Keratinocyte (primary cell): ENCODE measurements at regions not wholly inside any gene's neighbourhood (a gene's known extent, or its start where the extent isn't known, plus 50 kb on each side); places are given as distances from the start of the nearest gene placed in this dataset.

Experiments
- EZH2 ChIP-seq: IDR thresholded peaks from one replicate; pipeline ENCODE4 v1.6.1; 2012; ENCODE audit warnings: inconsistent platforms, mild to moderate bottlenecking, low read length, moderate library complexity
- TF ChIP-seq, protein P1 (sequence below), 3 experiments: IDR thresholded peaks in 1 of 3; conservative IDR thresholded peaks in 1 of 3; optimal IDR thresholded peaks in 1 of 3; 2 replicates in 2 of 3; 3 replicates in 1 of 3; pipeline versions ENCODE3 to v1.5.1; 2011; ENCODE audit warnings: low read length in 3 of 3, mild to moderate bottlenecking in 3 of 3, moderate library complexity in 2 of 3, control low read depth in 1 of 3, inconsistent platforms in 1 of 3; ENCODE audit not compliant: insufficient read depth in 2 of 3; ENCODE audit errors: extremely low read depth in 1 of 3

DNA sequence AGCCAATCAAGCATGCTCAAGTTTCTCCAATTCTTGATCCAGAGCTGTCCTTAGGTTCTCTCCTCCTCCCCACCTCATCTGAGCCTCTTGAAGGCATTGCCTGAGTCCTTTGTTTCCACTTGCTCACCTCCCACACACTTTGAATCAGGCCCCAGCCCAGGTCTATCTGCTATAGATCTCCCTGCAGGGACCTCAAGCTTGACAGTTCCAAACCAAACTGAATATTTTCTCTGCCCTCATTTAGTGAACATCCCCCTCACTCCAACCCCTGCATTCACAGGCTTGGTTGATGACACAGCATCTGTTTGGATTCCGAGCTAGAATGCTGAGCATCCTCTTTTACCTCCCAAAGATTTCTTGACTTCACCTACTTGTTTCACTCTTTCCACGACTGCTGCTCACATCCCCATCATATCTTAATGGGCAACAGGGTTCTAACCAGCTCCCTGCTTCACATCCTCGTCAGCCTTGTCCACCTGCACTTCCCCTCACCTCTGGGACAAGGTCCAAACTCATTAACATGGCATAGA, 474.5 kb downstream of the ZSWIM6 start:
- TF ChIP-seq, protein P1, sequence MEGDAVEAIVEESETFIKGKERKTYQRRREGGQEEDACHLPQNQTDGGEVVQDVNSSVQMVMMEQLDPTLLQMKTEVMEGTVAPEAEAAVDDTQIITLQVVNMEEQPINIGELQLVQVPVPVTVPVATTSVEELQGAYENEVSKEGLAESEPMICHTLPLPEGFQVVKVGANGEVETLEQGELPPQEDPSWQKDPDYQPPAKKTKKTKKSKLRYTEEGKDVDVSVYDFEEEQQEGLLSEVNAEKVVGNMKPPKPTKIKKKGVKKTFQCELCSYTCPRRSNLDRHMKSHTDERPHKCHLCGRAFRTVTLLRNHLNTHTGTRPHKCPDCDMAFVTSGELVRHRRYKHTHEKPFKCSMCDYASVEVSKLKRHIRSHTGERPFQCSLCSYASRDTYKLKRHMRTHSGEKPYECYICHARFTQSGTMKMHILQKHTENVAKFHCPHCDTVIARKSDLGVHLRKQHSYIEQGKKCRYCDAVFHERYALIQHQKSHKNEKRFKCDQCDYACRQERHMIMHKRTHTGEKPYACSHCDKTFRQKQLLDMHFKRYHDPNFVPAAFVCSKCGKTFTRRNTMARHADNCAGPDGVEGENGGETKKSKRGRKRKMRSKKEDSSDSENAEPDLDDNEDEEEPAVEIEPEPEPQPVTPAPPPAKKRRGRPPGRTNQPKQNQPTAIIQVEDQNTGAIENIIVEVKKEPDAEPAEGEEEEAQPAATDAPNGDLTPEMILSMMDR (optimal IDR thresholded peaks at IDR 0.05 in 1 of 3, IDR thresholded peaks at IDR 0.05 in 1 of 3, conservative IDR thresholded peaks at IDR 0.05 in 1 of 3; ENCODE audit: extremely low read depth in 1 of 3, insufficient read depth in 2 of 3, low read length in 3 of 3): no peak
- TF ChIP-seq EZH2: no peak
